Cardiac muscle cell (in vitro differentiated cells and primary cell): ENCODE measurements at regions not wholly inside any gene's neighbourhood (a gene's known extent, or its start where the extent isn't known, plus 50 kb on each side); places are given as distances from the start of the nearest gene placed in this dataset.

ENCODE experiments used
- DNase-seq, 2 donors: peaks; one replicate each; pipeline versions ENCODE4 v3.0.0 to v3.0.0-alpha.2; 2010 to 2017; ENCODE audit warnings: low read depth in 1 of 2, low spot score in 1 of 2
- H3K27ac ChIP-seq: fragments of 200-600 bp; sonication (generic); 2 replicates; pipeline ENCODE4 v1.5.1; 2016
- H3K27me3 ChIP-seq: fragments of 200-600 bp; sonication (generic); 2 replicates; pipeline ENCODE4 v1.6.0; 2016; ENCODE audit warnings: control low read depth
- H3K36me3 ChIP-seq: fragments of 200-600 bp; sonication (generic); 2 replicates; pipeline ENCODE4 v1.5.1; 2016; ENCODE audit warnings: control low read depth
- H3K4me1 ChIP-seq: fragments of 200-600 bp; sonication (generic); 2 replicates; pipeline ENCODE4 v1.8.1; 2017; ENCODE audit warnings: low read depth, mild to moderate bottlenecking, mixed run types
- H3K4me3 ChIP-seq: fragments of 200-600 bp; sonication (generic); 2 replicates; pipeline ENCODE4 v1.5.1; 2016; ENCODE audit warnings: mild to moderate bottlenecking
- H3K9me3 ChIP-seq: fragments of 200-600 bp; sonication (generic); 2 replicates; pipeline ENCODE4 v1.5.1; 2017; ENCODE audit warnings: low read depth, mild to moderate bottlenecking, control low read depth
- CTCF ChIP-seq: IDR thresholded peaks from 2 replicates; pipeline ENCODE4 v1.5.1; 2012; ENCODE audit warnings: low read depth, mild to moderate bottlenecking, low read length

GRCh38 chr5:117041926-117042595 is 467.4 kb upstream of the SEMA6A start:
- no peaks in the 10 kb centered on the region for H3K9me3 ChIP-seq
- TF ChIP-seq CTCF, result no peak
- H3K27ac ChIP-seq, result no peak overlapping the region
- no peaks in the 10 kb centered on the region for H3K4me1 ChIP-seq
- no peak overlapping the region for H3K4me3 ChIP-seq
- no peak for DNase-seq
- no peaks in the 10 kb centered on the region for H3K27me3 ChIP-seq
- H3K36me3 ChIP-seq, result no peaks in the 10 kb centered on the region

- Histone ChIP-seq H3K27me3 (no peaks in the 10 kb centered on the region), H3K36me3 (no peaks in the 10 kb centered on the region), H3K4me3 (no peak overlapping the region), H3K9me3 (no peaks in the 10 kb centered on the region), H3K27ac (no peak overlapping the region), H3K4me1 (no peaks in the 10 kb centered on the region)
- no peak for DNase-seq
- no peak for TF ChIP-seq CTCF
These were observed 464.4 kb upstream of the SEMA6A start for GRCh38 chr5:117039035-117039434.

GRCh38 chr5:117027384-117027783 is 452.8 kb upstream of the SEMA6A start:
- DNase-seq, result no peak
- H3K27me3 ChIP-seq, result no peaks in the 10 kb centered on the region
- H3K27ac ChIP-seq, result no peak overlapping the region
- H3K4me1 ChIP-seq, result no peaks in the 10 kb centered on the region
- H3K36me3 ChIP-seq, result no peaks in the 10 kb centered on the region
- TF ChIP-seq CTCF, result no peak
- no peaks in the 10 kb centered on the region for H3K9me3 ChIP-seq
- H3K4me3 ChIP-seq, result no peak overlapping the region

- no peak overlapping the region for H3K27ac ChIP-seq
- H3K4me3 ChIP-seq, result no peak overlapping the region
- no peaks in the 10 kb centered on the region for H3K27me3 ChIP-seq
- H3K4me1 ChIP-seq, result peaks cover 11% of the 10 kb centered on the region
- no peak for DNase-seq
- TF ChIP-seq CTCF, result no peak
- H3K36me3 ChIP-seq, result no peaks in the 10 kb centered on the region
- no peaks in the 10 kb centered on the region for H3K9me3 ChIP-seq
These were observed 446.4 kb upstream of the SEMA6A start for GRCh38 chr5:117020999-117021398.

DNA sequence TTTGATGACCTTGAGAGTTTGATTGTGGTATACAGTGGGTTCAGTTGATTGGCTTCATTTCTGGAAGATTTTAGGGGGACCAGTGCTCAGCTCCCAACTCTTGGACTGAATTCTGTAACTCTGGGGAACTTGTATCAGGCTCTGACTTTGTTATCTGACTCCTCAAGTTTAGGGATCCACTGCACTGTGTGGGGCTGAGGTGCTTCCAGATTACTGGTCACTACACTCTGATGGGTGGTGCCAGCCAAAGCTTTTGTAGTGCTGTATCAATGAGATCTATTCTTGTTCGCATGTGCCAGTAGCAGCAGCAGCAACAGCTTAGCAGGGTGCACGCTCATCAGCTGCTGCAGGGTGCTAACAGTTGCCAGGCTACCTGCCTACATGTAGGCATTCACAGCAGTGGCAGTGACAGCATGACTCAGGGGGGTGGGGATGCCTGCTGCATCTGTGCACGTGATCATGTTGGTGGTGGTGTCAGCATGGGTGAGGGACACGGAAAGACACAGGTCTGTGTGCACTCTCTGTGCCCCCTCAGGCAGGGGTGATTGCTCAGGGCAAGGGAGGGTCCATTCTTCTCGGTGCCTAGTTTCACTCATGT is 438.8 kb upstream of the SEMA6A start:
- H3K9me3 ChIP-seq, result no peaks in the 10 kb centered on the region
- no peak for TF ChIP-seq CTCF

More for the DNA sequence above, 438.8 kb upstream of the SEMA6A start:
- no peaks in the 10 kb centered on the region for H3K36me3 ChIP-seq
- no peaks in the 10 kb centered on the region for H3K4me1 ChIP-seq
- H3K27me3 ChIP-seq, result no peaks in the 10 kb centered on the region
- no peak overlapping the region for H3K27ac ChIP-seq
- no peak overlapping the region for H3K4me3 ChIP-seq
- no peak for DNase-seq
